CD4-positive, alpha-beta T cell treated with Interleukin-17A for 1 hour (primary cell): ENCODE measurements at regions not wholly inside any gene's neighbourhood (a gene's known extent, or its start where the extent isn't known, plus 50 kb on each side); places are given as distances from the start of the nearest gene placed in this dataset.

Experiments
- DNase-seq: peaks from one replicate; pipeline ENCODE4 v3.0.0-alpha.2; 2020

DNA sequence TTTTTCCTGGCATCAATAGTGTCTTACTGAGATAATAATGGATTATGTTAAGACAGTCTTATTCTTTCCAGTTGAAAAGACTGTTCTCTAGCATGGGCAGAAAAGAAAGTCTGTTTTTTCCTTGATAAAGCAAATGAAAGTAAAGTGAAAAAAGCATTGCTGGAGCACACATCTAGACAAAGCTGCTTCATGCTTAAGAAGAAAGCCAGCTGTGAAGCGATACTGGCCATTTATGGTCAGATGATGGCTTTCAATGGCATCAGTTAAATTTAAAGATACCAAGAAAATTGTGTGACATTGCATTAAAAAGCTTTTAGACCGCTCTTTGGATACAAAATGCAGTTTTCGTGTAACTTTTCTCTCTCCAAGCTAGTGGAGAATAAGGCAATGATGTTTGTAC lies 242.1 kb upstream of the TRAM1L1 start:
- no peak for DNase-seq

DNA sequence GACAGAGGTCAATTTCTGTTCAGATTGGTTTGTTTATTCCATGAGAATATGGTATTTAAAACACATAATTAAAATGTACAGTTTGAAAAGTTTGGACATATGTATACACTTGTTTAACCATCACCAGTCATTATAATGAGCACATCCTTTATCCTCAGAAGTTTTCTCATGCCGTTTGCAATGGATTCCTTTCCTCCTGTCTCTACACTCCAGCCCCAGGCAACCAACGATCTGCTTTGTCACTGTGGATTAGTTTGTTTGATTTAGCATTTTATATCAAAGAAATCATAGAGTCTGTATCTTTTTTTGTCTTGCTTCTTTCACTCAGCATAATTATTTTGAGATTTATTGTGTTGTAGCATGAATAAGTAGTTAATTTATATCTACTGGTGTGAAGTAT lies 243.0 kb upstream of the TRAM1L1 start:
- DNase-seq: no peak

DNA sequence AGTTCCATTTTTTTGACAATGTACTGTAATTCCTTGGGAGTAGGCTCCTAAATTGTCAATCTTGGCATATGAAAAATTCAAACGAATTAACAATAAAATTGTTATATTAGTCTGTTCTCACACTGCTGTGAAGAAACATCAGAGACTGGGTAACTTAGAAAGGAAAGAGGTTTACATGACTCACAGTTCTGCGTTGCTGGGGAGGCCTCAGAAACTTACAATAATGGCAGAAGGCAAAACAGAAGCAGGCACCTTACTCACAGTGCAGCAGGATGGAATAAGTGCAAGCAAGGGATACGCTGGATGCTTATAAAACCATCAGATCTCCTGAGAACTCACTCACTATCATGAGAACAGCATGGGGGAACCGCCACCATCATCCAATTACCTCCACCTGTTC lies 246.4 kb upstream of the TRAM1L1 start:
- no peak for DNase-seq

DNA sequence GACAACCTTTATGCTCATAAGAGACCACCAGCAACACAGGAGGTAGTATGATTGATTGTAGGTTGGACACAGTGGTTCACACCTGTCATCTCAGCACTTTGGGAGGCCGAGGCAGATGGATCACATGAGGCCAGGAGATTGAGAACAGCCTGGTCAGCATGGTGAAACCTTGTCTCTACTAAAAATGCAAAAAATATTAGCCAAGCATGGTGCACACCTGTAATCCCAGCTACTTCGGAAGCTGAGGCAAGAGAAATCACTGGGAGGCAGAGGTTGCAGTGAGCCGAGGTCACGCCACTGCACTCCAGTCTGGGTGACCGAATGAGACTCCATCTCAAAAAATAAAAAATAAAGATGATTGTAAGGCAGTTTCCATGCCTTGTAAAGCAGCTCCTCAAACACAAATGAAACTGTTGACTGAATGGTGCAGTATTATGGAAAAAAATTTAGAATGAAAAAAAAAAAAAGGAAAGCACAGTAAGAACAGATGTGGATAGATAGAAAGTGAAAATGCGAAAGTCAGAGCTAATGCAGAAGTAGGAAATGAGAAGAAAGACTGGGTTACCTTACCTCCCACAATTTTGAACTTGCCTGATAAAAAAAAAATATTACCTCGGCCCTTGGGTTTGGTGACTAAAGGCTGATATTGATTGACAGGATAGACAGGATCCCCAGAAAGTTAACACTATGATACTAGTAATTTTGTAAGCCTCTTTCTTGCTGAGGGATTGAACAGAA lies 249.2 kb upstream of the TRAM1L1 start:
- DNase-seq: no peak

DNA sequence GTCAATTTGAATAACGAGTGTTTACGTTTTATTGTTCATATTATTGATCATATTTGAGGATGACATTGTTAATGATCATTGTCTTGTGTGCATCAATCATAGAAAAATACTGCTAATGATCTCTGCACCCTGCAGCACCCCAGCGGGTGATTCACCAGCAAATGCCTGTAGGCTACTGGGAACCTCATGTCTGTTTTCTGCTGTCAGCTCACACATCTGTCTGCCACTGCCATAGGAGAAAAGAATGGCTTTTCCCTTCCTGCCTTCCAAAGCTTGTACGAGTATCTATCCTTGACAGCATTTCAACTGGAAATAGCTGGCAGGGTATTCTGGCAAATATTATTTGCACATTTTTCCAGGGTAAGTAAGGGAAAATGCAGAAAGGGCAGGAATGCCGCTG lies 272.1 kb upstream of the TRAM1L1 start:
- no peak for DNase-seq

DNA sequence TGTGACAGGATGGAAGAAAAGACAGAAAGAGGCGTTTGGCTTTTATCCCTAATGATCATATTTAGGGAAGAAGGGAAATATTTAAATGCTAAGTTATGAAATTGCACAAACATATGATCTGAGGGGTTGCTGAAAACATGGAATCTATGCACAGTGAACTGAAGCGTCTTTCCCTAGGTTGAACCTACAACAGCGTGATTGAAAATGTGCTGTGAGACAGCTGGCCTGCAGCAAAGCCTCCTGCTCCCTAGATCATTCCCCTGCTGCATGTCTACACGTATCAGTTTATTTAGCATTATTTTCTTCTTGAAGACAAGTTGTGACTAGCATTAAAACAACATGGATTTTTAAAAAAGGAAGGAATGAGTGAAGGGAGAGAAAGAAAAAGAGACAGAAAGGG lies 272.5 kb upstream of the TRAM1L1 start:
- DNase-seq: no peak

DNA sequence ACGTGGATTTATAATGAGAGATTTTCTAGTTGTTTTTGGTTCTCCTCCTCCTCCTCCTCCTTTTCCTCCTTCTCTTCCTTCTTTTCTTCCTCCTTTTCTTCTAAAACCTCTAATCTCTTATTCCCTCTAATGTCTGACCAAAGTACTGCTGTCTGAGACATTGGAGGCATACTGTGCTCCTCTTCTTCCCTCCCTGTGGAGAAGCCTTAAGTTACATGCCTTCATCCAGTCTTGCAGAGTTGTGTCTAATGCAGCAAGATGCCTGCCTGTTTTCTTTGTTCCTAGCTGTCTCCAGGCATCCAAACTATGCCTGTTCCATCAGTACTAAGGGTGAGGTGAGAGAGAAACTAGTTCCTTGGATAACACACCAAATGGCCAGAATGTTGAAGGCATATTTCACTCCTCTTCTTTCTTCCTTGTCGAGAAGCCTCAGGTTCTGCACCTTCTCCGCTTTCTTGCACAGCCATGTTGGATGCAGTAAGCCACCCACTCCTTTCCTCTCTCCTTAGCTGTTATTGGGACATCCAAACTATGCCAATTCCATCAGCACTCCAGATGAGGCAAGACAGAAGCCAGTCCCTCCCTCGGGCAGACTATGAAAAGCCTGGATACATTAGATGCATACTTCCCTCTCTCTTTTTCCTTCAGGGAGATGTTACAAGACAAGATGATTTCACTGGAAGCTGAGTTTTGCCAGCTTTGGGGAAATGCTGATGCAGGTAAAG lies 285.7 kb upstream of the TRAM1L1 start:
- DNase-seq: no peak

DNA sequence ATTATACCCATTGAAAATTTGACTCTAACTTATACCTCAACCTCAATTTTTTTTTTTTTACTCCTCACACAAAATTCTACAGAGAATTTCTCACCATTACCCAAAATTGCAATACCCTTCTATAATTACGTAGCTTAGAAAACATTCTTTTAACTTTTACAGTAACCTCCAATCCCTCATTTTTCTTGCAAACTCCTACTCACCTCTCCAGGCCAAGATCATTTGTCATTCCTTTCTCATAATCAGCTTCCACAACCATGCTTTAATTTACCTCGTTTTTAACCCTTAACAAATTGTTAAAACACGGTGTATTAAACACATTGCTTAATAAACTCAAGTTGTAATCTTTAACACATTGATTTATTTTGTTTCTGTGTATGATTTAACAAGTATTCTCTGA lies 289.7 kb upstream of the TRAM1L1 start:
- no peak for DNase-seq

DNA sequence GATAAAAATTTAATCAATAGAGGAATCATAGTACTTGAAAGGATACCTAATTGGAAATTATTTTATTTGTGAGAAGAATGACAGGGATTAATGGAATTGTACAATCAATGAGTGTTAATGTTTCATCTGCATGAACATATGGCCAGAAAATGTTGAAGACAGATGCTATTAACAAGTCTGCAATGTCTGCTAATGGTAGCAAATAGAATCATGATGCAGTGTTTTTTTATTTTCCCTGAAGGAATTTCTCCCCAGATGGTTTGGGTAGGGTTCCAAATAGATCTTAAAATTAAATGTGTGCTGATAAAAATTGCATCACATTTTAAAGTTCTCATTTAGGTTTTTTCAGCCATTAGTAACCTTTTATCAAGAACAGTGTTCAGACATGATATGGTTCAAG lies 291.3 kb upstream of the TRAM1L1 start:
- DNase-seq: no peak

DNA sequence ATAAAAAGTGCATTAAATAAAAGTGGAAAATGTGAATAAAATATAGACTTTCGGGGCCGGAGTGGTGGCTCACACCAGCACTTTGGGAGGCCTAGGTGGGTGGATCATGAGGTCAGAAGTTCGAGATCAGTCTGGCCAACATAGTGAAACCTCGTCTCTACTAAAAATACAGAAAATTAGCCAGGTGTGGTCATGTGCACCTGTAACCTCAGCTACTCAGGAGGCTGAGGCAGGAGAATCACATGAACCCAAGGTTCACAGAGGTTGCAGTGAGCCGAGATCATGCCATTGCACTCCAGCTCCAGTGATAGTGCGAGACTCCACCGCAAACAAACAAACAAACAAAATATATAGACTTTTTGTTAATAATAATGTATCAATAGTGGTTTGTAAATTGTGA lies 293.6 kb upstream of the TRAM1L1 start:
- no peak for DNase-seq

DNA sequence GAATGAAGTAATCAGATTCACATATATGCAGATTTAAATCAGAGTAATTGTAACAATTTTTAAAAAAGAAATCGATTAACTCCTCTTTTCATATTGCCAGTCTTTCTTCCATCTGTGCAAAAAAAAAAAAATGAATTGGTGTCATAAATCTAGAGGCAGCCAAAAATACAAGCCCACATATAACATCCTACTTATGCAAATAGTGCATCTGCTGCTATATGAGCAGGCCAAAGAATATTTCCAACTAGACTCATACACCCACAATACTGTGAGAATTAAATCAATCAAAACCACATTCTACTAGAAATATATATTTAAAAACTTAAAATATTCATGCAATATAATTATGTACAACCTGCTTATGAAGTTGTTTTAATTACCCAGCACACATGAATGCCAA lies 298.1 kb upstream of the TRAM1L1 start:
- no peak for DNase-seq

DNA sequence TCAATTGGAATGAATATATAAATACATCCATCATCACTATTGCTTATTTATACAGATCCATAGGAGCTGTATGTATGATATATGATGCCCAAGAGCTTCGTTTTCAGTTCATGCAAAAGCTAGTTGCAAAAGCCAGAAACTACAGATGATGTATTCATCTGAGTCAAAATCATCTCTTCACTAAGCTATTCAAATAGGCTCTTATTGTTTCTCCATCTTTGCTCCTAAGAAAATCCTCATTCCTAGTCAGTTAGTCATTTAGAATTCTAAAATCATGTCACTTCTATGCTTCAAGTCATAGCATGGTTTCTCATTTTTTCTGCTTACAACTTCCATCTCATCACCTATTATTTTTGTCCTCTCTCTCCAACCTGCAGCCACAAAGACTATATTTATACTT lies 300.1 kb upstream of the TRAM1L1 start:
- no peak for DNase-seq

DNA sequence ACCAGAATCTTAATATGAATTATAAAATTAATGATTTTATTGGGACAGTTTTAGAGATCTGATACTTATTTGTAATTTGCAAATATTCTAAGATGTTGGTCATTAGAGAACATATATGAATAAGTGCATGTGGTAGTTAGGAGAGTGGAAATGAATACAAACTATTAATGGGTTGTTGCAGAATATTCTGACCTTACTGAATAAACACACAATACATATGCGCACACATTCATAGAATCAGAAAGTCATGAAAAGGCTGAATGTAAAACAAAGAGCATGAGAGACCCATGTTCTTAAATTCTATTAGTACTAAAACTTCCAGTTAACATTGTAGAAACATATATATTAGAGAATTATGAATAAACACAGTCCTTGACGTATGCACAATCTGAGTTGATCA lies 301.7 kb upstream of the TRAM1L1 start:
- no peak for DNase-seq

DNA sequence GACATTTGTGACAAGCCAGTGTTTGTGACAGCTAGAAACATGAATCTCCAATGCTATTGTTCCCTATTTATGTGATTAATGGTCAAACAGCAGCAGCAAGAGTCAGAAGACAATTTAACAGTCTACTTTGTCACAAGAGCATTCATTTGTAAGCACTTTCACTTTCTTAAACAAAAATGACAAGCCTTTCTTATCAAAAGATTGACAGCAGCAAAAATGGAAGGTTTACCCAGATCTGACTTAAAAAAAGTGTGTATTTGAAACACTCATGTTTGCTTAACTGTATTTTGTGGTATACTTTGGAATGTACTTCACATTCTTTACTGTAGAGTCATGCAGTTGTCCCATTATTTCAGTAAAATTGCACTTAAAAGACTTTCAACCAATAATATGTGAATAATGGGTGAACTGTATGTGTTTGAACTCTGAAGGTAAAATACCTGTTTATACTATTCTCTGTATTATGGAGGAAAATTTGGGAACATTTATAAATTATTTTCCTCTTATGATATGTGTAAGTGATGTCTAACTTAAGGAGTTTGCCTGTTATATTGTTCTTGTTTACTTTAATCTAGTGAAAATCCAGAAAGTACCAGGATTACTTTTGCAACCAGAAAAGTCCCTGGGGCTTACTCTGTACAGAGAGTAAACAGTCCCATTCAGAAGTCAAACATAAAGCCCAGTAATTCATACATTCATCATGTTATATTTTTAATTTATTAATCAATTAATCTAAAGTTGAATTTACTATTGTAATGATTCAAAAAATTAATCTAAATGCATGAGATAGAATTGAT lies 314.9 kb upstream of the TRAM1L1 start:
- DNase-seq: no peak

DNA sequence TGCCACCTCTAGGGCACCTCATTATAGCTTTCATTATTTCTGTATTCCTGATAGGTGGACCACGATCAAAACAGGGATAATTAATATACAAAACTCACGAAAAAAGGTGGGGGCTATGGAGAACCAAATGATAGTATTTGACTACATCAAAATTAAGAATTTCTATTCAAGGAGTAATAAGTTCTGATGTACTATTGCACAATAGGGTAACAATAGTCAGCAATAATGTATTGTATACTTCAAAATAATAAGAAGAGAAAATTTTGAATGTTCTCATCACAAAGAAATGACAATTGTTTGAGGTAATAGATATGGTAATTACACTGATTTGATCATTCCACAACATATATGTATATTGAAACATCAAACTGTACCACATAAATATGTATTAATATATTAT lies 327.3 kb upstream of the TRAM1L1 start:
- DNase-seq: no peak

DNA sequence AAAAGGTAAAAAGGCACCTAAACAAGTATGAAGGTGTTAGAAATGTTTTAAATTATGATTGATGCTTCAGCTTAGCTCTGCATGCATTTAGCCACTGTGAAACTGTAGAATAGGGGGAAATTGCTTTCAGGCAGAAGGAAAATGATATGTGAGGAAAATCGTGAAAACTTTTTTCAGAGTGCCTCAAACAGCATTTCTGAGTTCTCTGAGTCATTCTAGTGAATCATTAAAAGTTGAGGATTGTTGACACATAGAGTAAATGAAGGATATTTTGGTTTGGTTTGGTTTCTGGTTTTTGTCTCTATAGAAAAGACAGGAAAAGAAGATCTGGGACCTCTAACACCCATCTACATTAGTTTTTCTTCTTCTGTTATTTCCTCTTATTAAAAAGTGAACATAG lies 332.5 kb upstream of the TRAM1L1 start:
- DNase-seq: no peak

DNA sequence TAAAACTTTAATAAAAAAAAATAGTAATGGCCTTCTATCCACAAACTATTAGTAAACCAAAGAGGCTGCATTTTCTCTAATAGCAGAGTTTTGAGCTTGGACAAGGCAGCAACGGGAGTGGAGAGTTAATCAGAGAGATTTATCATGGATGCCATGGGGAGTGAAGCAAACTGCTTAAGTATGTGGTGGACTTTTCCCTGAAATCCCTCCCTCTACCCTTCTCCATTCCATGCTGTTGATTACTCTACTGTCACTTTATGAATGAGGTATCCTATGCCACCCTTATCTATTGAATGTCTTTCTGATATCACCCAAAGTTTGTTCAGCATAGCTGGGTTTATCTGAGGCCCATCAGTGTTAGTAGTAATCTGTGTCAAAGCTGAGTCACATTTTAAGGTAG lies 335.6 kb upstream of the TRAM1L1 start:
- DNase-seq: no peak

DNA sequence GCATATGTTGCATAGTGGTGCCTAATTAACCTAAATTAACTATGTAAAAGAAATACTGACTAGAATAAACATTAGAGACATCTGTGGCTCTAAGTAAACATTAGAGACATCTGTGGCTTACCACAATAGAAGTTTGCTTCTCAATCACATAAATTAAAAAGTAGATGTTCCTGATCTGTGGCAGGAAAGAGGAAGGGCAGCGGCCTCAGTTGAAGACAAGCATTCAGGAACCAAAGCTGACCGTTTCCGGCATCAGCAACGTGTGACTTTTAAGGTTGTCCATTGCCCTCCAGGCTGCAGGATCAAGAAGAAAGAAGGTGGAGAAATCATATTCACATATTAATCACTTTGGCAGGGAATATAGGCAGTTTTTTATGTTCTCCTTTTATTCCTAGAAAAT lies 336.3 kb upstream of the TRAM1L1 start:
- no peak for DNase-seq

DNA sequence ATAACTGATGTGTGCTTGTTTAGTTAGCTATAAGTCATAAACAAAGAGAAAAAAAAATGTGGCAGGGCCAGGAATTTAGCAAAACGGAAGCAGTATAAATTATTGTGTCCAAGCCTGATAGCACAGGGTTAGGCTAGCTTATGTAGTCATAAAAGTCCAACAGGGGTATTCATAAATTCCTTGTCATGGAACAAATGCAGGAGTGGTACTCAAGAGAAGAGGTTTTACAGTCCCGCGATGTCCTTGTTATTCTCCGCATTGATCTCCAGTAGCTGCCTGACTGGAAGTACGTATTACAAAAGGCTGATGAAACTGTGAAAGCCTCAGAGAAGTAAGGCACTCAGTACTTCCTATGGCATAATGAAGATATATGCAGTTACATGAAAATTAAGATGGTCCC lies 336.9 kb upstream of the TRAM1L1 start:
- DNase-seq: no peak

DNA sequence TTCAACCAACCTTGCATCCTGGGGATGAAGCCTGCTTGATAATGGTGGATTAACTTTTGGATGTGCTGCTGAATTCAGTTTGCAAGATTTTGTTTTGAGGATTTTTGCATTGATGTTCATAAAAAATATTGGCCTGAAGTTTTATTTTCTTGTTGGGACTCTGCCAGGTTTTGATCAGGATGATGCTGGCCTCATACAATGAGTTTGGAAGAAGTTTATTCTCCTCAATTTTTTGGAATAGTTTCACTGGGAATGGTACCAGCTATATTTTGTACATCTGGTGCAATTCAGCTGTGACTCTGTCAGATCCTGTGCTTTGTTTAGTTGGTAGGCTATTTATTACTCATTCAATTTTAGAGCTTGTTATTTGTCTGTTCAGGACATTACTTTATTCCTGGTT lies 340.3 kb upstream of the TRAM1L1 start:
- no peak for DNase-seq

DNA sequence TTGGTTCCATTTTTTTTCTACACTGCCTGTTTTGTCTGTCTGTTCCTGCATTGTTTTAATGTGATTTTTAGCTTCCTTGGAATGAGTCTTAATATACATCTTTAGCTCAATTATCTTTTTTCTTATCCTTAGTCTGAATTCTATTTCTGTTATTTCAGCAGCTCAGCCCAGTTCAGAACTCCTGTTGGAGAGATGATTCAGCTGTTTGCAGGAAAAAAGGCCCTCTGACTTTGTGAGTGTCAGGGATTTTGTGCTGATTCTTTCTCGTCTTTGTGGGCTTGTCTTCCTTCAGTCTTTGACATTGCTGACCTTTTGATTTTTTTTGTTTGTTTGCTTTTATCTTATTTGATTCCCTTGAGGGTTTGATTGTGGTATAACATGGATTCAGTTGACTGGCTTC lies 343.2 kb upstream of the TRAM1L1 start:
- no peak for DNase-seq

DNA sequence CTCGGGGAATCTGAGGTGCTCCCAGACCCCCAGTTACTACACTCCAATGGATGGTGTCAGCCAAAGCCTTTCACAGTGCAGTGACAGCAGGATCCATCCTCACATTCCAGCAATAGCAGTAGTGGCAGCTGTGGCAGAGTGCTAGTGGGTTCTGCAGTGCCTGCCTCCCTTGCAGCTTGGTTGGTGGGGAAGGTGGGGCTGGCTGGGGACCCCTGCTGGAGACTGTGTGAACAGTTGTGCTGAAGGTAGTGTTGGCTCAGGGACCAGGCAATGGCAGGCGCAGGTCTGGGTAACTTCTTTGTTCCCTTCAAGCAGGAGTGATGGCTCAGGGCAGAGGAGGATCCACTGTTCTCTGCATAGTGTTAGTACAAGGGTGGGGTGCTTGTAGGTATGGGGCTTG lies 343.7 kb upstream of the TRAM1L1 start:
- no peak for DNase-seq

DNA sequence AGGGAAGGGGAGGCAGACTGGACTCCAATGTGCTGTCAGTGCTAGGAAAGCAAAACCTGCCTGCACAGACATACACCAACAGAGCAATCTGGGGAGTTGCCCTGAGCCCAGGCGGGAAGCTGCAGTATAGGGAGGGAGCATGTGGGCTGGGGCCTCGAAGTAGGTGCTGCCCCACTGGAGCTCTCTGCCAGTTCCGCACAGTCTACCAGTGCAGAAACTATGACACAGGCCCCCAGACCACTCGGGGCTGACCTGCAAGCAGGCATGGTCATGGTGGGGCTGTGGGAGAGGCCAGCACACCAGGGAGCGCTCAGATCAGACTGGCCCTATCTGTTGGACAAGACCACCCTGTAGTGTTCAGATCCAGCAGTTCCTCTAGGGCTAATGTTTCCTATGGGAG lies 344.1 kb upstream of the TRAM1L1 start:
- no peak for DNase-seq

DNA sequence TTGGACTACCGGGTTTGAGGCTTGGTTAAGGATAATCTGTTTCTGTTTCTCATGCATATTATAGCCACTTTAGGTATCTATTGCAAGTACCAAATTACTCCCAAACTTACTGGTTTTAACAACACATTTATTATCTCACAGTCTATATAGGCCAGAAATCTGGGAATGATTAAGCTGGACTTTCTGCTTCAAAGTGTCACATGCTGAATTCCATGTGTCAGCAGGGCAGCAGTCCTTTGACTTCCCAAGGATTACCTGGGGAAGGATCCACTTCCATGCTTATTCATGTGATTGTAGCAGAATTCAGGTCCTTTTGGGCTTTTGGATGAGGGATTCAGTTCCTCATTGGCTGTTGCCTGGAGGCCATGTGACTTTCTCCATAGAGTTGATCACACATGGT lies 349.0 kb upstream of the TRAM1L1 start:
- no peak for DNase-seq
